Neural cell (in vitro differentiated cells): ENCODE measurements at regions not wholly inside any gene's neighbourhood (a gene's known extent, or its start where the extent isn't known, plus 50 kb on each side); places are given as distances from the start of the nearest gene placed in this dataset.

Experiments
- EP300 ChIP-seq: fragments of 450-650 bp; conservative IDR thresholded peaks from 2 replicates; pipeline ENCODE4 v1.6.1; 2014; ENCODE audit warnings: antibody characterized with exemption, mild to moderate bottlenecking, moderate library complexity; ENCODE audit not compliant: poor library complexity, severe bottlenecking
- EZH2 ChIP-seq: fragments of 200-600, 300-800 bp; shearing (Covaris generic), sonication (generic); IDR thresholded peaks from 2 replicates; pipeline ENCODE4 v1.6.1; 2014; ENCODE audit warnings: antibody characterized with exemption, low read length, borderline replicate concordance, mild to moderate bottlenecking; ENCODE audit not compliant: insufficient read depth, poor library complexity, severe bottlenecking
- MXI1 ChIP-seq: fragments of 450-650 bp; conservative IDR thresholded peaks from 2 replicates; pipeline ENCODE4 v1.6.1; 2014; ENCODE audit warnings: antibody characterized with exemption, mild to moderate bottlenecking; ENCODE audit not compliant: poor library complexity, severe bottlenecking
- POLR2AphosphoS5 ChIP-seq: IDR thresholded peaks from 2 replicates; pipeline ENCODE4 v1.6.1; 2012
- SMC3 ChIP-seq: fragments of 450-650 bp; conservative IDR thresholded peaks from 2 replicates; pipeline ENCODE4 v1.6.1; 2014; ENCODE audit warnings: antibody characterized with exemption, mild to moderate bottlenecking, moderate library complexity; ENCODE audit not compliant: poor library complexity
- TAF1 ChIP-seq: IDR thresholded peaks from 2 replicates; pipeline ENCODE4 v1.6.1; 2012; ENCODE audit warnings: low read depth
- TF ChIP-seq, protein P1 (sequence below): fragments of 450-650 bp; IDR thresholded peaks from 2 replicates; pipeline ENCODE4 v1.5.1; 2014; ENCODE audit warnings: antibody characterized with exemption, mild to moderate bottlenecking, moderate library complexity; ENCODE audit not compliant: poor library complexity, severe bottlenecking
- TF ChIP-seq, protein P2 (sequence below): IDR thresholded peaks from 2 replicates; pipeline ENCODE4 v1.6.1; 2012; ENCODE audit warnings: borderline replicate concordance

DNA sequence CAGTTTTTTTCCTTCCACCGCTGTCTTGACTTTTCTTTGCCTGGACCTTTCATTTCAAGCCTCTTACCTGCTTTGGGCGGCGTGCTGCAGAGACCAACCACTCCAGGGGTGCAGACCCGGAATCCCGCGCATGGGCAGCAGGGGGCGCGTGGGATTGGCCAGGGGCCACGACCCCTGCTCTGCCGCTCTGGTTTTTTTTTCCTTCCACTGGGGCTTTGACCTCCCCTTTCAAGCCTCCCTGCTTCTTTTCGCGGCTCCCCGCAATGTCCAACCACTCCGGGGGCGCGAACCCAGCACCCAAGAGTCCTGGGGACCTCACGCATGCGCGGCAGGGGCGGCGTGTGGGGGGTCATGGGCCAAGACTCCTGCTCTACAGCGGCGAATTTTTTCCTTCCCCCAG lies 325.1 kb downstream of the ALG10 start:
- TF ChIP-seq, protein P1, sequence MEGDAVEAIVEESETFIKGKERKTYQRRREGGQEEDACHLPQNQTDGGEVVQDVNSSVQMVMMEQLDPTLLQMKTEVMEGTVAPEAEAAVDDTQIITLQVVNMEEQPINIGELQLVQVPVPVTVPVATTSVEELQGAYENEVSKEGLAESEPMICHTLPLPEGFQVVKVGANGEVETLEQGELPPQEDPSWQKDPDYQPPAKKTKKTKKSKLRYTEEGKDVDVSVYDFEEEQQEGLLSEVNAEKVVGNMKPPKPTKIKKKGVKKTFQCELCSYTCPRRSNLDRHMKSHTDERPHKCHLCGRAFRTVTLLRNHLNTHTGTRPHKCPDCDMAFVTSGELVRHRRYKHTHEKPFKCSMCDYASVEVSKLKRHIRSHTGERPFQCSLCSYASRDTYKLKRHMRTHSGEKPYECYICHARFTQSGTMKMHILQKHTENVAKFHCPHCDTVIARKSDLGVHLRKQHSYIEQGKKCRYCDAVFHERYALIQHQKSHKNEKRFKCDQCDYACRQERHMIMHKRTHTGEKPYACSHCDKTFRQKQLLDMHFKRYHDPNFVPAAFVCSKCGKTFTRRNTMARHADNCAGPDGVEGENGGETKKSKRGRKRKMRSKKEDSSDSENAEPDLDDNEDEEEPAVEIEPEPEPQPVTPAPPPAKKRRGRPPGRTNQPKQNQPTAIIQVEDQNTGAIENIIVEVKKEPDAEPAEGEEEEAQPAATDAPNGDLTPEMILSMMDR: no peak
- TF ChIP-seq SMC3 (no peak), POLR2AphosphoS5 (no peak), EZH2 (no peak), TAF1 (no peak), EP300 (no peak), MXI1 (no peak)
- TF ChIP-seq, protein P2, sequence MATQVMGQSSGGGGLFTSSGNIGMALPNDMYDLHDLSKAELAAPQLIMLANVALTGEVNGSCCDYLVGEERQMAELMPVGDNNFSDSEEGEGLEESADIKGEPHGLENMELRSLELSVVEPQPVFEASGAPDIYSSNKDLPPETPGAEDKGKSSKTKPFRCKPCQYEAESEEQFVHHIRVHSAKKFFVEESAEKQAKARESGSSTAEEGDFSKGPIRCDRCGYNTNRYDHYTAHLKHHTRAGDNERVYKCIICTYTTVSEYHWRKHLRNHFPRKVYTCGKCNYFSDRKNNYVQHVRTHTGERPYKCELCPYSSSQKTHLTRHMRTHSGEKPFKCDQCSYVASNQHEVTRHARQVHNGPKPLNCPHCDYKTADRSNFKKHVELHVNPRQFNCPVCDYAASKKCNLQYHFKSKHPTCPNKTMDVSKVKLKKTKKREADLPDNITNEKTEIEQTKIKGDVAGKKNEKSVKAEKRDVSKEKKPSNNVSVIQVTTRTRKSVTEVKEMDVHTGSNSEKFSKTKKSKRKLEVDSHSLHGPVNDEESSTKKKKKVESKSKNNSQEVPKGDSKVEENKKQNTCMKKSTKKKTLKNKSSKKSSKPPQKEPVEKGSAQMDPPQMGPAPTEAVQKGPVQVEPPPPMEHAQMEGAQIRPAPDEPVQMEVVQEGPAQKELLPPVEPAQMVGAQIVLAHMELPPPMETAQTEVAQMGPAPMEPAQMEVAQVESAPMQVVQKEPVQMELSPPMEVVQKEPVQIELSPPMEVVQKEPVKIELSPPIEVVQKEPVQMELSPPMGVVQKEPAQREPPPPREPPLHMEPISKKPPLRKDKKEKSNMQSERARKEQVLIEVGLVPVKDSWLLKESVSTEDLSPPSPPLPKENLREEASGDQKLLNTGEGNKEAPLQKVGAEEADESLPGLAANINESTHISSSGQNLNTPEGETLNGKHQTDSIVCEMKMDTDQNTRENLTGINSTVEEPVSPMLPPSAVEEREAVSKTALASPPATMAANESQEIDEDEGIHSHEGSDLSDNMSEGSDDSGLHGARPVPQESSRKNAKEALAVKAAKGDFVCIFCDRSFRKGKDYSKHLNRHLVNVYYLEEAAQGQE: no peak
